GM19023 (cell line): ENCODE measurements at regions not wholly inside any gene's neighbourhood (a gene's known extent, or its start where the extent isn't known, plus 50 kb on each side); places are given as distances from the start of the nearest gene placed in this dataset.

Source experiments
- ATAC-seq: cut with Tn5 transposase; IDR thresholded peaks from one replicate; pipeline ENCODE4 v1.9.1; 2021; ENCODE audit warnings: mild to moderate bottlenecking, moderate library complexity; ENCODE audit not compliant: unreplicated experiment

GRCh38 chr1:114231301-114231700 lies 77.6 kb upstream of the SYT6 start:
- no peak for ATAC-seq

DNA sequence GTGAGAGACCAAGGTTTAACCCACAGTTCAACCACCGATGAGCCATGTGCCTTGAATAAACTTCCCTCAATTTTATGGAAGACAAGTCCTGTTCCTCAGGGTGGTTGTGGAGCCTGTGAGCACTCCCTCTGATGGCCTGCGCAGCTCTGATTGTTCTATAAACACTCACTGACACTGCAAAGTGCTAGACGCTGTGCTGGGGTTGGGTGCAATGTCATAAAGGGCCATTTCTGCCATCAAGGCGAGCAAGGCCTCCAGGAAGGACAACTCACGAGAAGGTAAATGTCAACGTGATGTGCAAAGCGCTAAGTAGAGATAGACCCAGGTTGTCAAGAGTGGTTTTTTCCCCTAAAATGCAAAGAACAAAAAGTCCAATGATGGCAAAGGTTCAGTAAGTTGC lies 75.7 kb upstream of the SYT6 start:
- no peak for ATAC-seq

- no peak for ATAC-seq
Measured at GRCh38 chr1:114227059-114227458, 73.4 kb upstream of the SYT6 start.

DNA sequence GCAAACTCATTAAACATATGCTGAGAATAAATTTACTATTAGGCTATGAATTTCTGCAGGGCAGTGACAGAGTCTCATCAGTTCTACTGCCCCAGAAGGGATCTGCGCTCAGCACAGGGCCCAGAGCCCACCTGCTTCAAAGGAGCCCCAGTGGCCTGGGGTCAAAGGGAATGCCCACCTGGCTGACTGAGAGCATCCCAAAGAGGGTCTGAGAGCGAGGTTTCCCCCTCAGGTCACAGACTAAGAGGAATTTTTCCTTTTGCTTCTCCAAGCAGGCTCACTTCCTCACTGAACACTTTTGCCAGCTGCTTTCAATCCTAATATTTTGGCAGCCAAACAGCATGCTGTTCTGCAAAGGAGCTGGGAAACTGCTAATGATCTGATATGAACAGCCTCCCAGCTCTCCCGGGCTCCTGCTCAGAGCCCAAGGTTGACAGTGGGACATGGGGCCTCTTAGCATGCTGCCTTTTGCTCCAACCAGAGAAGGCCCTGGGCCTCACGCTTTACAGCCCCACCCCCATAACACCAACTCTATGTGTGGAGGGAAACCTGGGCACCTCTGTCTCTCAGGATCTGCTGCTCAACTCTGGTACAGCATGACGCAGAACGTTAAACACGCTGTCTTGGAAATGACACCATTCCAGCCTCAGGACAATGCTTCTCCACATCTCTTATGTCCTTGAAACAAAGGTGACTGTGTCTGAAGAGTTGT lies 70.7 kb upstream of the SYT6 start:
- no peak for ATAC-seq

DNA sequence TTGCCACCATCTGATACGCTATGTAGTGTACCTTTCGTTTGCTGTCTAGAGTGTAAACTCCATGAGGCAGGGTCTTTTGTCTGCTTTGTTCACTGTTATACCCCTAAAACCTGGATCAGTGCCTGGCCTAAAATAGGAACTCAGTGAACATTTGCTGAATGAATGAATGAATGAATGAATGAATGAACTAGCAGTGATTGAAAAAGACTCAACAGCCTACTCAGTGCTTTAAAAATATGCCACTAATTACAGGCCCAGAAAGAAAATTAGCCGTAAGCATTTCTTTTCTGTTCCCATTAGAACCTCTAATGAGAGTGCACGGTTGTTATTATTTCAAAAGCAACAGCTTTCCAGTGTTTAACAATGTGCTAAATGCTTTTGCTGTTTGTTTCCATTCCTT lies 69.3 kb upstream of the SYT6 start:
- ATAC-seq = no peak

- no peak for ATAC-seq
Measured at GRCh38 chr1:114219172-114219868, 65.7 kb upstream of the SYT6 start.

- no peak for ATAC-seq
Measured at GRCh38 chr1:114218361-114219171, 64.9 kb upstream of the SYT6 start.

- ATAC-seq = no peak
Measured at GRCh38 chr1:114216431-114217173, 62.9 kb upstream of the SYT6 start.

- no peak for ATAC-seq
Measured at GRCh38 chr1:114215436-114215835, 61.8 kb upstream of the SYT6 start.

- ATAC-seq = no peak
Measured at GRCh38 chr1:114214016-114214415, 60.3 kb upstream of the SYT6 start.

GRCh38 chr1:114209971-114210370 lies 56.3 kb upstream of the SYT6 start:
- no peak for ATAC-seq

- no peak for ATAC-seq
Measured at GRCh38 chr1:114208714-114209113, 55.0 kb upstream of the SYT6 start.

- no peak for ATAC-seq
Measured at GRCh38 chr1:114208106-114208505, 54.4 kb upstream of the SYT6 start.

DNA sequence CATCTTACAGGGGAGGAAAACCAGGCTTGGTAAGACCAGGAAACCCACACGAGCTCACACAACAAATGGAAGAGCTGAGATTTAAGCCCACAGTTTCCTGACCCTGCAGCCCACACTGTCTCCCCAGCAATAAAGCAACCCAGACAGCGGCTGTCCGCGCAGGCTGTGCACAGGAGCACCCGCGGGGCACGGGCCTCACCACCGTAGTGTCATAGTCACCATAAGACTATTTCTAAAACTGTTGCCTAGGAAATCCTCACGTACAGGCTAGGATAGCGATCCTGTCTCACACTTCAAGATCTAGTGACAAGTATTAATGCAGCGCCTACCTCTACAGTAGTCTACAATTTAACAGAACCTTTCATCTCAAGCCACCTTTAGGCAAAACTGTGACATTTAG lies 54.0 kb upstream of the SYT6 start:
- no peak for ATAC-seq

DNA sequence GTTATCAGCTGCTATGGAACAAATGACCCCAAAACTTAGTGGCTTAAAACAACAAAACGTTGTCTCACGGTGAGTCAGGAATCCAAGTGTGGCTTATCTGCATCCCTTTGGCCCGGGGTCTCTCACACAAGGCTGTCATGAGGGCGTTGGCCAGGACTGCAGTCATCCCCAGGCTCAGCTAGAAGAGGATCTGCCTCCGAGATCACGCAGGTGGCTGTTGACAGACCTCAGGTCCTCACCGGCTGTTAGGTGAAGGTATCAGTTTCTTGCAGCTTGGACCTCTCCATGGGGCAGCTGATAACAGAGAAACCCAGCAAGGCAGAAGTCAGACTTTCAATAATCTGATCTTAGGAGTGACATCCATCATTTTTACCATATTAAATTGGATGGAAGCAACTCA lies 52.7 kb upstream of the SYT6 start:
- no peak for ATAC-seq

DNA sequence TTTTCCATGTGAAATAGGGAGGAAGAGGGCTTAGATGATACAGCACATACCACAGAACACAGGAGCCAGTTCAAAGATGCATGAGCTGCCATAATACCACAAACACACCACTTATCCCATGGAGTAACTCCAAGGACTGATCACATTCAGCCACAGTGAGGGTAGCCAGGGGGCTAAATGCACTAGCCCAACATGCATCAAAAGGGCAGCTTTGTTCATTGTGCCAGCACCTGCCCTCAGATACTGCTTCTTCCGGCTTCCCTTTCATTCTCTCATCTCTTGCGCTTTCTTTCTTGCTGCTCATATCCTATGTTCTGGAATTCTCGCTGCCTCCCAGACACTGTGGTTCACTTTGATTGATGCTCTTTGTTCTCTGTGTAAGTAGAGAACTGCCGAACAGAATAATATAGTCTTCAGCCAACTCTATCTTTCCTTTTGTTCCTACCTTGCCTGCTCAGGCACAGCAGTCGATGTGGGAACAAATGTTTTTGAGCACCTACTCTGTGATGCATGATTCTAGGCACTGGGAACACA lies 50.0 kb upstream of the SYT6 start:
- ATAC-seq = no peak
